Tibial nerve (tissue), 4 donors: ENCODE measurements at regions not wholly inside any gene's neighbourhood (a gene's known extent, or its start where the extent isn't known, plus 50 kb on each side); places are given as distances from the start of the nearest gene placed in this dataset.

Experiments used
- EP300 ChIP-seq, 2 donors: sonication (generic); formaldehyde crosslinking; IDR thresholded peaks; one replicate each; pipeline ENCODE4 v1.6.1; 2017; ENCODE audit warnings: antibody characterized with exemption in 2 of 2, mild to moderate bottlenecking in 1 of 2
- POLR2A ChIP-seq, 2 donors: fragments of 450-650 bp; IDR thresholded peaks; one replicate each; pipeline ENCODE4 v1.6.1; 2017; ENCODE audit warnings: antibody characterized with exemption in 2 of 2, mild to moderate bottlenecking in 2 of 2, moderate library complexity in 2 of 2
- TF ChIP-seq, protein P1 (sequence below), 5 experiments: fragments of 200-600 bp in 3 of 5; fragments of 450-650 bp in 2 of 5; sonication (generic) in 3 of 5; IDR thresholded peaks; one replicate each; pipeline ENCODE4 v1.5.1; 2016 to 2019; ENCODE audit warnings: antibody characterized with exemption in 5 of 5, mild to moderate bottlenecking in 3 of 5, moderate library complexity in 2 of 5

GRCh38 chr5:12851761-12852160 is 947.5 kb upstream of the CTNND2 start:
- TF ChIP-seq EP300 (IDR thresholded peaks at IDR 0.05) (no peak), POLR2A (IDR thresholded peaks at IDR 0.05) (no peak)
- TF ChIP-seq, protein P1, sequence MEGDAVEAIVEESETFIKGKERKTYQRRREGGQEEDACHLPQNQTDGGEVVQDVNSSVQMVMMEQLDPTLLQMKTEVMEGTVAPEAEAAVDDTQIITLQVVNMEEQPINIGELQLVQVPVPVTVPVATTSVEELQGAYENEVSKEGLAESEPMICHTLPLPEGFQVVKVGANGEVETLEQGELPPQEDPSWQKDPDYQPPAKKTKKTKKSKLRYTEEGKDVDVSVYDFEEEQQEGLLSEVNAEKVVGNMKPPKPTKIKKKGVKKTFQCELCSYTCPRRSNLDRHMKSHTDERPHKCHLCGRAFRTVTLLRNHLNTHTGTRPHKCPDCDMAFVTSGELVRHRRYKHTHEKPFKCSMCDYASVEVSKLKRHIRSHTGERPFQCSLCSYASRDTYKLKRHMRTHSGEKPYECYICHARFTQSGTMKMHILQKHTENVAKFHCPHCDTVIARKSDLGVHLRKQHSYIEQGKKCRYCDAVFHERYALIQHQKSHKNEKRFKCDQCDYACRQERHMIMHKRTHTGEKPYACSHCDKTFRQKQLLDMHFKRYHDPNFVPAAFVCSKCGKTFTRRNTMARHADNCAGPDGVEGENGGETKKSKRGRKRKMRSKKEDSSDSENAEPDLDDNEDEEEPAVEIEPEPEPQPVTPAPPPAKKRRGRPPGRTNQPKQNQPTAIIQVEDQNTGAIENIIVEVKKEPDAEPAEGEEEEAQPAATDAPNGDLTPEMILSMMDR (IDR thresholded peaks at IDR 0.05): no peak
